Stimulated activated CD4-positive, alpha-beta T cell treated with anti-CD3 and anti-CD28 coated beads, Interleukin-4, amount 100 ng/mL, for 24 hours (primary cell): ENCODE measurements at regions not wholly inside any gene's neighbourhood (a gene's known extent, or its start where the extent isn't known, plus 50 kb on each side); places are given as distances from the start of the nearest gene placed in this dataset.

Experiments
- DNase-seq: peaks from one replicate; pipeline ENCODE4 v3.0.0-alpha.2; 2020

DNA sequence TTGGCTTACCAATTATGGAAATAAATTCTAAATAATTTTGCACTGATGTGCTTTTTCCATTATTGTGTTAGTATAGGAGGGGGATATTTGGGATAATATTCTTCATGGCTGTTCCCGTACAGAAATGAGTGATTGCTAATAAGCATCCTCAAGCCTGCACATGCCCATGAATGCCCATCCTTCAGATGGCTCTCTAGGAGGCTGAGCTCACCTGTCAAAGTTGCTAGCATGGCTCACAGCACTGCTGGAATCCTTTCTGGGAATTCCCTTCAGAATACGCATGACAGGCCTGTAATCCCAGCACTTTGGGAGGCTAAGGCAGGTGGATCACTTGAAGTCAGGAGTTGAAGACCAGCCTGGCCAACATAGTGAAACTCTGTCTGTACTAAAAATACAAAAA is 124.1 kb downstream of the NXNL2 start:
- DNase-seq, result no peak

- no peak for DNase-seq
Observed at GRCh38 chr9:88660611-88661010, 125.6 kb downstream of the NXNL2 start.

- DNase-seq, result no peak
Observed at GRCh38 chr9:88661759-88662158, 126.8 kb downstream of the NXNL2 start.

- DNase-seq, result no peak
Observed at GRCh38 chr9:88663771-88664419, 128.9 kb downstream of the NXNL2 start.

DNA sequence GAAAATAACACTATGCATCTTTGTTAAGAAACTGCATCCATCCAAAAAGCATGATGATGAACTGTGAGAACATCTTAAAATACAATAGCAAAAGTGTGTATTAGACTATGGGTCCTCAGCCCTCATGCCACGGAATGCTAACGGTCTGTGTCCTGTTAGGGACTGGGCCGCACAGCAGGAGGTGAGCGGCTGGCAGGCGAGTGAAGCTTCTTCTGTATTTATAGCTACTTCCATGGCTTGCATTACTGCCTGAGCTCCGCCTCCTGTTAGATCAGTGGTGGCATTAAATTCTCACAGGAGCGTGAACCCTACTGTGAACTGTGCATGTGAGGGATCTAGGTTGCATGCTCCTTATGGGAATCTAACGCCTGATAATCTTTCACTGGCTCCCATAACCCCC is 129.8 kb downstream of the NXNL2 start:
- DNase-seq, result no peak

GRCh38 chr9:88672874-88673689 is 138.1 kb downstream of the NXNL2 start:
- no peak for DNase-seq

DNA sequence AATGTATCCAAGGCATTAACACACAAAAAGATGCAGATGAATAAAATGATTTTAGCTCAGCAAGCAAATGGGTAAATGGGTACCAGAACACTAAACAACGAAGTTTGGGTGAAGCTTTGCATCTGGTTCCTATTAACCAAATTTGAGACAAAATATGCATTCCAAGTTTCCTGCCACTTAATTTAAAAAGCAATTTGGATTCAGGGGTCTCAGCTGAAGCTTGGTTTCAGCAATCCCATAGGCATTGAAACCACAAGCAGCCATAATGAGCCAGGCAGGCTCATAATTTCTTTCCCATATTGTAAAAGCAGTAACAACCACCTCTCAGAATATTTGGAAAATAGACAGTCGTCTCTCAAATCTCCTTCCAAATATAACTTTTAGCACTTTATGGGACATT is 138.9 kb downstream of the NXNL2 start:
- no peak for DNase-seq

DNA sequence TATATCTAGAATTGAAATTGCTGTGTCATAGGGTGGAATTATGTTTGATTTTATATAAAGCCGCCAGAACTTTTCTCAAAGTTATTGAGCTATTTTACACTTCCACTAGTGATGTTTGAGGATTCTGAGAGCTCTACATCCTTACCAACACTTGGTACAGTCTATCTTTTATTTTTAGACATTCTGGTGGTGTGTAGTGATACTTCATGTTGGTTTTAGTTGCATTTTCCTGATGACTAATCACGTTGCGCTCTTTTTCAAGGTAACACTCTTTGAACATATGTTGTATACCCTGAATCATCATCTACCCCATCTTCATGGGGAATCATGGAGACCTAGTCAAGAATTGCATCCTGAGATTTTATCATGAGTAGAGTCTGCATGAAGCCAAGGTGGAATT is 141.7 kb downstream of the NXNL2 start:
- DNase-seq, result no peak

GRCh38 chr9:88678008-88678407 is 143.0 kb downstream of the NXNL2 start:
- no peak for DNase-seq

DNA sequence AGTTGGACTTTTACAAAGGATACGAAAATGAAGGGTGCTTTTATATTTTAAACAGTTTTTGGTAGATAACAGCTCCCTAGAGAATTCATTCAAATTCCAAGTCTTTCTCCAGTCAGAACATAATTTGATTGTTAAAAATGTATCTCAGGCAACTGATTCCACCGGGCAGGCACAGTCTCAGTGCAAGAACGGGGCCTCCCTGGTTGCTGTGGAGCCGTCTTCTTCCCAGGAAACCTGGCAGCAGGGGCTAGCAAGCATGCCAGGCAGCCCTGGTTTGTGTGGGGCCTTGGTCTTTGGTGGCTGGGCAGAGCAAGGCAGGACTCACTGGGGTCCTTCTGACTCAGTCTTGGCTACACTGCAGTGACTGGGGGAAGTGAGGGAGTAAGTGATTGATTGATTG is 143.5 kb downstream of the NXNL2 start:
- no peak for DNase-seq

DNA sequence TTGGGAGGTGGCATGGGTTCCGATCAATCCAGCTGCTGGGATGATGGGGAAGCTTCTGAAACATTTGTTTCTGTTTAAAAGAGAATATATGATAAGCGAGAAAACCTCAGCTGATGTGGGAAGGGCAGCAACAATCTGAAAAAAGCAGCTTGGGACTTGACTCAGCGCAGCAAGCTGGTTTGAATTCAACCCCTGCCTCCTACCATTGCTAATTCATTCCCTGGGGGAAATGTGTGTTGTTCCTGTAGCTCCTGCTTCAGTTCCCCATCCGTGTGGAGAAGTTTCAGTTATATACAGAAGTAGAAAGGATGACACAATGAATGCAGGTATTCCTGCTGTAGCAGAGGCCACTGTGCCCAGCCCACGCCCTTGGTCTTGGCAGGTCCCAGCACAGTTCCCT is 145.1 kb downstream of the NXNL2 start:
- no peak for DNase-seq

DNA sequence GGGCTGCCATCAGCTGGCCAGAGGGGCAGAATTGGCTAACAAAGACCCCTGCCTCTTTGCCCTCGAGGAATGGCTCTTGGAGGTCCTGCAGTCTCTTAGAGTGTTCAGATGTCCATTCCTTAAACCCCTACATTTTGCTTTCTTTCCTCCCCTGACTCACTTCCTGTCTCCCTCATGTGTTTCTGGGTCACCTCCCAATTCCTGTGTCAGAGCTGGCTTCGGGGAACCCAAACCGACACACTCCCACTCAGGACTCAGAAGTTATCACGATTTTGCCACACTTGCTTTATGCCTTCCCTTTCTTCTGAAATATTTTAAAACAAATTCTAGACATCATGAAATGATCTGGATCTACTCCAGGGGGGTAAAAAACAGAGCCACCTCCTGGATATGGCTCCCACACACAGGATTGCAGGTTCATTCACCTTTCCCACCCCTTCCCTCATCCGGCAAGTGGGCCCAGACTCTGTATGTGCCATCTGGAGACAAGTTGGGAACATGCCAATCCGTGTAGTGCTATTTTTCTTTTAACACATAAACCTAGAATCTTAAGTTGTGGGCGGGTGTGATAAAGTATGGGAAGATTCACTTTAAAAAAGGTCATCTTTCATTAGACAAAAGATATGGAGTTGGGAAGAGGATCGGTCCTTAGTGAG is 145.7 kb downstream of the NXNL2 start:
- no peak for DNase-seq

DNA sequence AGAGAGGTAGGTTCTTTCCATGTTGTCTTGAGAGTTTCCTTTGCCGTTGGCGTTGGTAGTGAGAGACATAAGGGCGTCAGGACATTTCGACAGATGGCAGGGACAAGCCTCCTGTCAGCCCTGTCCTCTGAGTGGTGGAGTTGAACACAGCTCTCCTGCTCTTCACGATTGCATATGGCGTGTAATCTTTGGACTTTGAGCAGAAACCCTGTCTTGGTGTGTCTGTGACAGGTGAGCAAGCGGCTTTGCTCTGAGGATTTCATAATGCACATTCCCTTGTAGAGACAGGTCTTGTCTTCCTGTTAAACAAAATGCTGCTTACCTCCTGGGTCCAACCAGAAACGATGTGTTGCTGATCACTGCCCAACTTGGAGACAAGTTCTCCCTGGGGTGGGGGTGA is 146.5 kb downstream of the NXNL2 start:
- DNase-seq, result no peak

DNA sequence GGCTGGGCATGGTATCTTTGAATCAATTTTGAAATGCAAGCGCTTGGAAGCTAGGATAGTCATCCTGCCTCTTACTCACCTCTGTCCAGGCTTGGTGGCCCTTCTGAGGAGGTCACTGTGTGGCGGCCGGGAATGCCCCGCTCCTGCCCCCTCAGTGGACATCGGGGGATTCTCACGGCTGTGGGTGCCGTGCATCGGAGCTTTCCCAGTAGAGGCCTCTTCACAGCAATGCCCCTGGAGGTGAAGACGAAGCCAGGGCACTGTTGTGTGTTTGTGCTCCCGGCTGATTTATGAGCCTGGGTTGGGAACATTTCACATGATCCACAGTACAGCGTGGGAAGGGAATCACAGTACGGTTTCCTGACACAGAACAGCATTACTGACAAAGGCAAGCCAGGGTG is 147.5 kb downstream of the NXNL2 start:
- no peak for DNase-seq

- DNase-seq, result no peak
Observed at GRCh38 chr9:88684046-88684445, 149.1 kb downstream of the NXNL2 start.

DNA sequence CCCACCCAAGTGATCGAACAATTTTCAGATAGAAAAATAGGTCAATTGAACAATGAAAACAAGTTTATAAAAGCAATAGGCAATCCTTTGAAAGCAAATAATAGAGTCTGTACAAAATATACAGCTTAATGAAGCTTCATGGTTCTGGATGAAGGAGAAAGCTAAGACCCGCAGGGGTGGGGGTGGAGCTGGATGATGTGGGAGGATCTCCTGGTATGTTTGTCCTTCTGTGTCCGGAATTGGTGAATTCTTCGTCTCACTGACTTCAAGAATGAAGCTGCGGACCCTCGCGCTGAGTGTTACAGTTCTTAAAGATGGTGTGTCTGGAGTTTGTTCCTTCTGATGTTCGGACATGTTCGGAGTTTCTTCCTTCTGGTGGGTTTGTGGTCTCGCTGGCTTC is 149.9 kb downstream of the NXNL2 start:
- no peak for DNase-seq

- no peak for DNase-seq
Observed at GRCh38 chr9:88685966-88686365, 151.0 kb downstream of the NXNL2 start.

GRCh38 chr9:88689509-88690298 is 154.7 kb downstream of the NXNL2 start:
- DNase-seq, result no peak

- no peak for DNase-seq
Observed at GRCh38 chr9:88690628-88691027, 155.7 kb downstream of the NXNL2 start.

DNA sequence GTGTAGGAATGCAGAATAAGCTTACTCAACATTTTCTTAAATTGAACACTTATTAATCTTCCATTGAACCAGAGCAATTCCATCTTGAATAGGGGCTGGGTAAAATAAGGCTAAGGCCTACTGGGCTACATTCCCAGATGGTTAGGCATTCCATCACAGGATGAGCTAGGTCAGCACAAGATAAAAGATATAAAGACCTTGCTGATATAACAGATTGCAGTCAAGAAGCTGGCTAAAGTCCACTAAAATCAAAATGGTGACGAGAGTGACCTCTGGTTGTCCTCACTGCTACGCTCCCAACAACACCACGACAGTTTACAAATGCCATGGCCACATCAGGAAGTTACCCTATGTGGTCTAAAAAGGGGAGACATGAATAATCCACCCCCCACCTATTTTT is 156.1 kb downstream of the NXNL2 start:
- DNase-seq, result no peak

GRCh38 chr9:88691811-88692210 is 156.8 kb downstream of the NXNL2 start:
- DNase-seq, result no peak

GRCh38 chr9:88692827-88693226 is 157.8 kb downstream of the NXNL2 start:
- no peak for DNase-seq

- DNase-seq, result no peak
Observed at GRCh38 chr9:88694625-88695024, 159.6 kb downstream of the NXNL2 start.
